SKM-1 (cell line): ENCODE measurements at regions not wholly inside any gene's neighbourhood (a gene's known extent, or its start where the extent isn't known, plus 50 kb on each side); places are given as distances from the start of the nearest gene placed in this dataset.

ENCODE experiments used
- DNase-seq: peaks from one replicate; lab custom pipeline; 2025; ENCODE audit not compliant: unreplicated experiment; lab: John Stamatoyannopoulos, UW

- no peak for DNase-seq
Measured at GRCh38 chr1:106773206-106773605, 283.3 kb upstream of the PRMT6 start.

DNA sequence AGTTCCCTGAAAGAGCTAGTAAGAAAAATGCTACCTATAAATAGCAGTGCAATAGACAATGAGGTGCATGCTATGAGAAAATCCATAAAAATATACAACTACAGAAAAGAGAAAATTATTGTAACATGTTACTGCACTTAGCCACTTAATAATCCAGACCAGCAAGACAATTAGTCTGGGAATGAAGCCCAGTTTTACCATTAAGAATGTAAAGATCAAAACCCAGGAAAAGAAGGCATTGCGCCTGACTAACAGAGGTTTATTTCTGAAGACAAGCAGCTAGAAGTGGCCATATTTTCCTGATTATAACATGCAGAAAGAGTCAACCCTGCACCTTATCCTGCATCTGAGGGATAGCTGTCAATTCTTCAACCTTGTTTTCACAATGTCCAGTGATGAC lies 276.4 kb upstream of the PRMT6 start:
- DNase-seq, result no peak

GRCh38 chr1:106780806-106781569 lies 275.5 kb upstream of the PRMT6 start:
- DNase-seq, result no peak

DNA sequence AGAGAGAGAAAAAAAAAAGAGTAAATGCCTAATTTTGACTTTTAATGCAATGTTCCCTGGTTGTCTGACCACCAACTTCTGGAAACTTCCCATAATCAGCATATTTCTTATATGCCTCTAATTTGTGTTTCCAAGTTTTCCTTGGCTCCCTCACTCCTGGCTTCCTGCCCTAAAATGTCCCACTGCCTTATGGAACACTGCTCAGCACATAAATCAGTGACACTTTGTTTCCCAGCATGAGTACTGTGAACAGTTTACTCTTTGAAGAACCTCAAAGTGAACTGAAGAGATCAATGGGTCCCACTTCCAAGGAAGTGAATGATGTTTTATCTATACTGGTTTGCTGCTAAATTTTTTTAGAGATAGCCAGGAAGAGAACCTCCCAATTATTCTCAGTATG lies 271.3 kb upstream of the PRMT6 start:
- no peak for DNase-seq

- DNase-seq, result no peak
Measured at GRCh38 chr1:106787520-106787919, 269.0 kb upstream of the PRMT6 start.

DNA sequence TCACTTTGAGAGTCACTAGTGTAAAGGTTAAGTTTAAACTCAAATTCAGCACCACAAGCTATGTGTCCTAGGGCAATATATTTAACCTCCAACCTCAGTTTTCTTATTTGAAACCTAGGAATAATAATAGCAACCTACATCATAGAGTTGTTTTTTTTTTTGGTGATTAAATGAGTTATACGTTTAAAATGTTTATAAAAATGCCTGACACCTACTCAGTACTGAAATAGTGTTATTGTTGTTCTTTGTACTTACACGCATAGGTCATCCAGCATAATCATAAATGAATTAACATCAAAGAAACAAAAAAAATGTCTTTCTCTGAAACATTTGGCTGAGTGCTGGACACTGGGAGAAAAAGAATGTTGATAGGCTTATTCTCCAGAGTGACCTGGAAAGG lies 266.8 kb upstream of the PRMT6 start:
- DNase-seq, result no peak

- DNase-seq, result no peak
Measured at GRCh38 chr1:106791041-106791440, 265.4 kb upstream of the PRMT6 start.

- DNase-seq, result no peak
Measured at GRCh38 chr1:106793651-106794050, 262.8 kb upstream of the PRMT6 start.

DNA sequence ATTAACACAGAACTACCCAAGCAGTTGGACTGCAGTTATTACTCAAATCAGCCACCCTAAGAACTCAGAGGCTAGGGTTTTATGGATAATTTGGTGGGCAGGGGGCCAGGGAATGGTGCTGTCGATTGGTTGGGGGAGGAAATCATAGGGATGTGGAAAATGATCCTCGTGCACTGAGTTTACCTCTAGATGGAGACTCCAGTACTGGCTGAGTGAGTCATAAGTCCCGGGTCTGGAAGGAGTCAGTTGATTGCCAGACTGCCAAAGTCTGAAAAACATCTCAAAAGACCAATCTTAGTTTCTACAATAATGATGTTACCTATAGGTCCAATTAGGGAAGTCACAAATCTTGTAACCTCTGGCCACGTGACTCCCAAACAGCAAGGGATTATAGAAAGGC lies 257.5 kb upstream of the PRMT6 start:
- no peak for DNase-seq

DNA sequence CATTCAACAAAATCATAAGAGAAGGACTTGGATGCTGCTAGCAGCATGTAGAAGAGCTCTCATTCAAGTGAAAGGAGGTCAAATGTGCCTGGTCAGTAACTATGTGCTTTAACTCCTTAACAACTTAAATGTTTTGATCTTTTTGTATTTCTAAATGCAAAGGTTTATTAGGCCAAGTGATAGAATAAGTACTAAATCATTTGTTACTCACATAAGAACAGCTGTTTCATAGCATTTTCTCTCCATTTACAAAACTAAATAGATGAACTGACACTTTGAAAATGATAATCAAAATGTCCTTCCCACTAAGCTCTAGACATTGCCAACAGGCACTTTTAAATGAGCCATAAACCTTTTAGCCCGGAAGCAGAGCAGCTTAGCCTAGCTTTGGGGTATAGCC lies 254.3 kb upstream of the PRMT6 start:
- DNase-seq, result no peak

DNA sequence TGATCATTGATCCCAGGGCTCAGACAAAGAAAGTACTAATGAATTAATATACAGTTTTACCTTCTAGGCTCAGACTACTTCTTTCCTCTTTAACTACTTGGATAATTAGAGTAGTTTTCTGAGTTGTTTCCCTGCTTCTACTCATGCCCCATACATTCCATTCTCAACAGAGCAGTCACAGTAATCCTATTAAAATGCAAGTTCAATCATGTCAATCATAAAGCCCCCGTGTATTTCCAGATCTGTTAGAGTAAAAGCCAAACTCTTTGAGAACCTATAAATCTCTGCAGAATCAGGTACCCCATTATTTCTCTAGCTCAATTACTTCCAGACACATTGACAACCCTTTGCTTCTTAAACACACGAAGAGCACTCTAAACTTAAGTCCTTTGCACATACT lies 242.1 kb upstream of the PRMT6 start:
- no peak for DNase-seq

DNA sequence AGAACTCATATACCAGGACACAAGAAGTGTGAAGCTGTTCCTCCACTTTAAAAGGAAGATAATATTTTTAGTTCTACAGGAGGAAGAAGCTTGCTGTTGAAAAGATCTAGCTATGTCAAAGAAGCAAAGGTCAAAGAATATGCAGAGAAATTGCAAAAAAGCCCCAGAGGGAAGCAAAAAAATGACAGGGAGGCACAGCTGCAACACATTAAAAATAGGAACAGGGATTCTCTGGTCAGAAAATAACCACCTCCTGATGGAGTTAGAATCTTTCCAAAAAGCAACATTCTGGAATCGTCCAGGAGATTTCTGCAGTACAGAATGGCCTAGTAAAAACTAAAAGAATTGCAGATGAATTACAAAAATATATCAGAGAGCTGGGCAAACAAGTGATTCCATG lies 238.9 kb upstream of the PRMT6 start:
- DNase-seq, result no peak

DNA sequence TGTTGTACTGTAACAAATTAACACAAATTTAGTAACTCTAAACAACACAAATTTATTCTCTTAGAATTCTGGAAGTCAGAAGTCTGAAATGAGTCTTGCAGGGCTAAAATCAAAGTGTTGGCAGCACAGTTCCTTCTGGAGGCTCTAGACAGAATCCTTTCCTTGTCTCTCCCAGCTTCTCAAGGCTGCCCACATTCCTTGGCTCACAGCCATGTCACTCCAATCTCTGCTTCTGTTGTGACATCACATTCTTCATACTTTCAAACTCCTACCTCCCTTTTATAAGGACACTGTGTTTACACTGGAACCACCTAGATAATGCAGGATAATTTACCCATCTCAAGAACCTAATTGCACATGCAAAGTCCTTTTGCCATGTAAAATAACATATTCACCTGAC lies 225.0 kb upstream of the PRMT6 start:
- DNase-seq, result no peak

GRCh38 chr1:106836708-106837107 lies 219.8 kb upstream of the PRMT6 start:
- DNase-seq, result no peak

DNA sequence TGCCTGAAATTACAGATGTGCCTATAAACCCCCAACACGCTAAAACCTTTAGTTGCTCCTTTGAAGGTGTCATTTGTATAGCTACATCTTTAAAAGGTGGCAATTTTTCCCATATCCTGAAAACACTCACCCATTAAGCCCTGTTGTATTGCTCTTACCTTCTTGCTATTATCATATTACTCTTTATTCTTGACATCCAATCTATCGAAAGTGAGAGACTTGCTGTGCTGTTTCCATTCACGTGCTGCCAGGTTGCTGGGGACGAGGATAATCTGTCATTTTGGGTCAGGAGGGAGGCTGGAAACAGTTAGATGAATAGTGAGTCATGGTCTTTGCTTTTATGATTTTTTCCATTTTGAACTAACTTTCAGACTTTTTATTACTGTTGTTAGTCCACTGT lies 213.0 kb upstream of the PRMT6 start:
- no peak for DNase-seq

DNA sequence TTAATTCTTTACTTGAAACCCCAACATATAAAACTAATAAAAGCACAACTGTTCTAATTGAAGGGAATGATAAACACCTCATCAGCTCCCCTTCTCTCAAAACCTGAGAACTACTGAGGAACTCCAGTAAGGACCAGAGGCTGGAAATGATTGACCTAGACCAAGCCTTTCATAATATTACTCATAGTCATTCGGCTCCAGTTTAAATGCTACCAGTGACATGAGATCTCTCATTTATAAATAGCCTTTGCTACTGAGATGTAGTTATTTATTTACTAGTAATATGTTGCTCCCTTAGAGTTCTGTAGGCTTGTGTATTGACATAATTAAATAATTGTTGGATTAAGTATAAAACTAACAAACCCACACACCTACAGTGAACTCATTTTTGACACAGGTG lies 209.8 kb upstream of the PRMT6 start:
- no peak for DNase-seq

DNA sequence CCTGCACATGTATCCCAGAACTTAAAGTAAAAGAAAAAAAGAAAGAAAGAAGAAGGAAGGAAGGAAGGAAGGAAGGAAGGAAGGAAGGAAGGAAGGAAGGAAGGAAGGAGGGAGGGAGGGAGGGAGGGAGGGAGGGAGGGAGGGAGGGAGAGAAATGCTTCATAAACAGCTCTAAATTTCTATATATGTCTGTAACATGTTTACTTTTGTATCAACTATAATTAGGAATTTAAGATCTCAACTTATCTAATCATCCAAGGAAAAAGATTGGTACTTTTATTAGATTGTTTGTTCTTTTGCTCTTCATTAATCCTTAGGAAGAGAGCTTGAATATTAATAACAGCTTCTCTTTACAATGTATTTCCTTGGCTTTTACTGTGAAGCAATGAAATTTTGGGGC lies 195.4 kb upstream of the PRMT6 start:
- DNase-seq, result no peak

GRCh38 chr1:106868828-106869227 lies 187.6 kb upstream of the PRMT6 start:
- no peak for DNase-seq

DNA sequence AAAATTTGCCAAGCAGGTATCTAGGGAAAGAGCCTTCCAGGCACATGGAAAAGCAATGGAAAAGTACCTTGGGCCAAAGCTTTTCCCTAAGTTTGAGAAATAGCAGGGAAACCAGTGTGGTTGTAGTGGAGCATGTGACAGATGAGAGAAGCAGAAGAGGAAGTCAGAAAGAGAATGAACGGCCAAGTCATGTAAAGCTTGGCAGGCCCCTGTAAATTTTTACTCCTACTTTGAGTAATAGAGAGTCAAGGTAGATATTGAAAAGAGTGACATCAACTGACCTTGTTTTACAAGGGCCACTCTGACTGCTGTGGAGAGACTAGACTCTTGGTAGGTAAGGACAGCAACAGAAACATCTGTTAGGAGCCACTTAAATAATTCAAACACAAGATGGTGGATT lies 180.9 kb upstream of the PRMT6 start:
- DNase-seq, result no peak

GRCh38 chr1:106876384-106876783 lies 180.1 kb upstream of the PRMT6 start:
- DNase-seq, result no peak

DNA sequence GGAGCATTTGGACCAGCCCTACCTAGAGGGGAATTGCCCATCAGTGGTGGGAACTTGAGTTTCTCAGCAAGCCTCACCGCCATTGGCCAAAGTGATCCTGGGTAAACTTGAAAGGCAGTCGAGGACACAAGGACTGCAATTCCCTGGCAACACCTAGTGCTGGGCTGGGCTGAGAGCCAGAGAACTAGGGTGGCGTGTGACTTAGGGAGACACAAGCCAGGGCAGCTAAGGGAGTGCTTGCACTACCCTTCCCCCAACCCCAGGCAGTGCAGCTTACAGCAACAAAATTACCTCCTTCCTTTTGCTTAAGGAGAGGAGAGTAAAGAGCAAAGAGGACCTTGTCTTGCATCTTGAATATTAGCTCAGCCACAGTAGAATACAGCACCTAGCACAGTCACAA lies 176.9 kb upstream of the PRMT6 start:
- DNase-seq, result no peak

- no peak for DNase-seq
Measured at GRCh38 chr1:106880226-106880625, 176.2 kb upstream of the PRMT6 start.

DNA sequence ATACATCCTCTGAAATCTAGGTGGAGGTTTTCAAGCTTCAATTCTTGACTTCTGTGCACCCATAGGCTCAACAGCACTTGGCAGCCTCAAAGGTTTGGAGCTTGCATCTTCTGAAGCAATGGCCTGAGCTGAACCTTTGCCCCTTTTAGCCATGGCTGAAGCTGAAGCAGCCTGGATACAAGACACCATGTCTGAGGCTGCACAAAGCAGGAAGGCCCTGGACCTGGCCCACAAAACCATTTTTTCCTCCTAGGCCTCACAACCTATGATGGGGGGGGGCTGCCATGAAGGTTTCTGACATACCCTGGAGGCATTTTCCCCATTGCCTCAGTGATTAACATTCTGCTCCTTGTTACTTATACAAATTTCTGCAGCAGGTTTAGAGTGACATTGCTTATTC lies 173.3 kb upstream of the PRMT6 start:
- DNase-seq, result no peak
